ENCODE measurements at regions not wholly inside any gene's neighbourhood (a gene's known extent, or its start where the extent isn't known, plus 50 kb on each side); places are given as distances from the start of the nearest gene placed in this dataset.
A peak's percentile ranks its signal among the peaks of the same experiment; 100 is the strongest.

DNA sequence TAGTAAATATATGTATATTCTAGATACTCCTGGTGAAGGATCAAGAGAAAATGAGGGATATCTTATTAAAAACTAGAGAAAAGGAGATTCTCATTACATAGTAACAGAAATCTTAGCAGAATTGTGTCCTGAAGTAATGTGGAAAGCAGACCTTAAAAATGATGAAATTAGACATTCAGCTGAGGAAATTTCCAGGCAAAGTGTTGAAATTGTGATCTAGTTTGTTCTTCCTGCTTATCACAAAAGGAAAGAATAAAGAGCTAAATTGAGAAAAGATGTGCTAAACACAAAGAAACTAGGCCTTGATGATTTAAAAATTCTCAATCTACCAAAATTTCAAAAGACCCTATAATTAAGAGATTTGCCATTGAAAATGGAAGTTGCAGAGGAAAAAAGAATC is 362.6 kb upstream of the PLSCR5 start:
- TF ChIP-seq, protein P1, sequence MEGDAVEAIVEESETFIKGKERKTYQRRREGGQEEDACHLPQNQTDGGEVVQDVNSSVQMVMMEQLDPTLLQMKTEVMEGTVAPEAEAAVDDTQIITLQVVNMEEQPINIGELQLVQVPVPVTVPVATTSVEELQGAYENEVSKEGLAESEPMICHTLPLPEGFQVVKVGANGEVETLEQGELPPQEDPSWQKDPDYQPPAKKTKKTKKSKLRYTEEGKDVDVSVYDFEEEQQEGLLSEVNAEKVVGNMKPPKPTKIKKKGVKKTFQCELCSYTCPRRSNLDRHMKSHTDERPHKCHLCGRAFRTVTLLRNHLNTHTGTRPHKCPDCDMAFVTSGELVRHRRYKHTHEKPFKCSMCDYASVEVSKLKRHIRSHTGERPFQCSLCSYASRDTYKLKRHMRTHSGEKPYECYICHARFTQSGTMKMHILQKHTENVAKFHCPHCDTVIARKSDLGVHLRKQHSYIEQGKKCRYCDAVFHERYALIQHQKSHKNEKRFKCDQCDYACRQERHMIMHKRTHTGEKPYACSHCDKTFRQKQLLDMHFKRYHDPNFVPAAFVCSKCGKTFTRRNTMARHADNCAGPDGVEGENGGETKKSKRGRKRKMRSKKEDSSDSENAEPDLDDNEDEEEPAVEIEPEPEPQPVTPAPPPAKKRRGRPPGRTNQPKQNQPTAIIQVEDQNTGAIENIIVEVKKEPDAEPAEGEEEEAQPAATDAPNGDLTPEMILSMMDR (conservative IDR thresholded peaks at IDR 0.05; ENCODE audit: low read depth, low read length), result no peak
- H3K4me3 ChIP-seq (ENCODE audit: low read depth, low read length), result no peak overlapping the region
- DNase-seq (ENCODE audit: low read depth), result no peak

GRCh38 chr3:146966124-146966523 is 361.0 kb upstream of the PLSCR5 start:
- no peak overlapping the region for H3K4me3 ChIP-seq (ENCODE audit: low read depth, low read length)
- TF ChIP-seq, protein P1 (conservative IDR thresholded peaks at IDR 0.05; ENCODE audit: low read depth, low read length), result no peak
- DNase-seq (ENCODE audit: low read depth), result no peak

- peak; percentile 22 for DNase-seq (ENCODE audit: low read depth)
- H3K4me3 ChIP-seq (ENCODE audit: low read depth, low read length), result no peak overlapping the region
These were observed 348.4 kb upstream of the PLSCR5 start for GRCh38 chr3:146953511-146953981.

GRCh38 chr3:146948985-146949384 is 343.8 kb upstream of the PLSCR5 start:
- TF ChIP-seq, protein P1 (conservative IDR thresholded peaks at IDR 0.05; ENCODE audit: low read depth, low read length), result no peak

More at GRCh38 chr3:146953511-146953981, 348.4 kb upstream of the PLSCR5 start:
- TF ChIP-seq, protein P1 (conservative IDR thresholded peaks at IDR 0.05; ENCODE audit: low read depth, low read length), result no peak

DNA sequence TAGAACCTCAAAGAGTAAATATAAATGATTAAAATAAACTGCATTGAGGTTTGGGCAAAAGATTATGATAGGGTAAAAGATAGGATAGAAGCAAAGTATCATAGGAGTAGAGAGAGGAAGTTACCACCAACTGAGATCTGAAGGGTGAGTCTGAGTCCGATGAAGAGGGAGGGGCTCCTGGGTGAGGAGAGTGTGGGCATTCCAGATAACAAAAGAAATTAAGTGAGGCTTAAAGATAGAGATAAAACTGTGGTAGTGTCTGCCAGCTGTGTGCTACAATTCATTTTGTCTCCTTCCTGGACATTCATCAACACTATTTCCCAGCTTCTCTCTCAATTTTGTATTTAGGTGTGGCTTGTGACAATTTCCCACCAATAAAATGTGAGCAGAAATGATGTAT is 343.0 kb upstream of the PLSCR5 start:
- no peak overlapping the region for H3K4me3 ChIP-seq (ENCODE audit: low read depth, low read length)
- DNase-seq (ENCODE audit: low read depth), result no peak
- TF ChIP-seq, protein P1 (conservative IDR thresholded peaks at IDR 0.05; ENCODE audit: low read depth, low read length), result no peak

More at GRCh38 chr3:146948985-146949384, 343.8 kb upstream of the PLSCR5 start:
- DNase-seq (ENCODE audit: low read depth), result no peak
- H3K4me3 ChIP-seq (ENCODE audit: low read depth, low read length), result no peak overlapping the region

DNA sequence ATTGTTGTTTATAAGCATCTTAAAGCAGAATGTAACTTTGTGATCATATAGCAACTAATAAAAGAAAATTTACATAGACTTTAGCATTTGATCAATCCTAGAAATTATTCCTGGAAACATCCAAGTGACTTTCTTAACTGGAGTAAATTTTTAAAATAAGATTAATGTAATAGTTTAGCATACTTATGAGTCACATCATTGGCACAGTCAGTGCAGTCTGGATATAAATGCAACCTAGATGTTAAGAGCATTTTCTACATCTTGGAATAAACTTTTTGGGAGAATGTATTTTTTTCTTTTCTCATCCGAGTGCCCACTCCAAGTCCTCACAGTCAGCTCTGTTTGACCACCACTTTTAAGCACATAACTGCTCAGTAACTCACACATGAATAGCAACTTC is 324.6 kb upstream of the PLSCR5 start:
- H3K4me3 ChIP-seq (ENCODE audit: low read depth, low read length), result no peak overlapping the region
- TF ChIP-seq, protein P1 (conservative IDR thresholded peaks at IDR 0.05; ENCODE audit: low read depth, low read length), result no peak
- DNase-seq (ENCODE audit: low read depth), result no peak

- H3K4me3 ChIP-seq (ENCODE audit: low read depth, low read length), result no peak overlapping the region
- TF ChIP-seq, protein P1 (conservative IDR thresholded peaks at IDR 0.05; ENCODE audit: low read depth, low read length), result no peak
- no peak for DNase-seq (ENCODE audit: low read depth)
These were observed 323.4 kb upstream of the PLSCR5 start for GRCh38 chr3:146928421-146929059.
